HEK293T (cell line): ENCODE measurements at regions not wholly inside any gene's neighbourhood (a gene's known extent, or its start where the extent isn't known, plus 50 kb on each side); places are given as distances from the start of the nearest gene placed in this dataset.

Source experiments
- ARNT ChIP-seq: fragments of 450-650 bp; IDR thresholded peaks from 2 replicates; pipeline ENCODE4 v1.6.1; 2017; ENCODE audit warnings: mild to moderate bottlenecking
- FOXA1 ChIP-seq: fragments of 450-650 bp; IDR thresholded peaks from 2 replicates; pipeline ENCODE4 v1.6.1; 2016; ENCODE audit warnings: mild to moderate bottlenecking
- FOXM1 ChIP-seq: fragments of 450-650 bp; IDR thresholded peaks from 2 replicates; pipeline ENCODE4 v1.6.1; 2017; ENCODE audit warnings: mild to moderate bottlenecking, borderline replicate concordance
- NFRKB ChIP-seq: fragments of 450-650 bp; IDR thresholded peaks from 2 replicates; pipeline ENCODE4 v1.6.1; 2016; ENCODE audit warnings: mild to moderate bottlenecking, moderate library complexity
- SUZ12 ChIP-seq: fragments of 450-650 bp; IDR thresholded peaks from 2 replicates; pipeline ENCODE4 v1.6.1; 2016; ENCODE audit warnings: mild to moderate bottlenecking
- ZNF384 ChIP-seq: fragments of 450-650 bp; IDR thresholded peaks from 2 replicates; pipeline ENCODE4 v1.6.1; 2016

DNA sequence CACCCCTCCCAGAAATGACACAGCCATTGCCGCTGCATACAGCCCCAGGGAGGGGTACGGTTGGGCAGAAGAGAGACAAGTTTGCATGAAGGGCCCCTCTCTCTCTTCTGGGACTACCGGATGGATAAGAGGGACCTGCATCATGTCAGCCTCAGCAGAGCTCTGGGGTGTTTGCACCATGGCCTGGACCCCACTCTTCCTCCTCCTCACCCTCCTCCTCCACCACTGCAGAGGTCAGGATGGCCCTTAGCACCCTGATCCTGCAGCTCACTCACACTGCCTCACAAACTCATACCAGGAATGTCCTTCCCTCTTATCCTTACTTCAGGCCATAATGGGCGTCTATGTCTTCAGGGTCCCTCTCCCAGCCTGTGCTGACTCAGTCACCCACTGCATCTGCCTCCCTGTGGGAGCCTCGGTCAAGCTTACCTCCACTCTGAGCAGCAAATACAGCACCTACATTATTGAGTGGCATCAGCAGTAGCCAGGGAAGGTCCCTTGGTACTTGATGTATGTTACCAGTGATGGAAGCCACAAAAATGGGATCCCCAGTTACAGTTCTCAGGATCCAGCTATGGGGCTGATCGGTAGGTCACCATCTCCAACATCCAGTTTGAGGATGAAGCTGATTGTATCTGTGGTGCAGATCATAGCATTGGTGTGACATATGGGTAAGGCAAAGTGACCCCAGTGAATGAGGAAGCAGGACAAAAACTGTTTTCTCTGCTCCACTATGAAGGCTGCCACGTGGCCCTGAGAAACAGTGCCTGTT is 62.2 kb upstream of the VPREB1 start:
- no peak for TF ChIP-seq NFRKB
- no peak for TF ChIP-seq FOXA1
- no peak for TF ChIP-seq SUZ12
- TF ChIP-seq FOXM1 = no peak
- TF ChIP-seq ZNF384 = no peak
- no peak for TF ChIP-seq ARNT
